Hematopoietic multipotent progenitor cell treated with erythropoietin and hydrocortisone succinate and interleukin-3 and kit ligand, for 8 days (in vitro differentiated cells): ENCODE measurements at regions not wholly inside any gene's neighbourhood (a gene's known extent, or its start where the extent isn't known, plus 50 kb on each side); places are given as distances from the start of the nearest gene placed in this dataset.

Experiments
- DNase-seq: peaks from one replicate; pipeline ENCODE4 v3.0.0-alpha.2; 2015

DNA sequence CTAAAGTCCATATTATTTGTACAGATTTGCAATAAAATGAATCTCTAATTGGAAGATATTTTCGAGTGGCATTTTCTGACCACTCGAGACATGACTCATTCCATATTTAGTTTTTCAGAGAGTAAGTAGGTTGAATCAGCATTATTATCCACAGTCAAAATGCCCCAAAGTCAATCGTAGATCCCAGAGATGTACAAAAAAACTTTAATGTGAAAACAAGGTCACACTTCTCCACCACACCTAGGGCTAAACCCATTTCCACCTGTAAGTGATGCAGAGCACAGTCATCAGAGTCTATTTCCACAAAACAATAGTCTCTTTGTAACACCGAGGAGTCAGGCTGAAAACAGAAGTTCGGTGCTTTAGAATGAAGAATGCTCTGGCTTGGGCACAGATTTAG, 117.1 kb upstream of the TENM3 start:
- DNase-seq, result no peak

DNA sequence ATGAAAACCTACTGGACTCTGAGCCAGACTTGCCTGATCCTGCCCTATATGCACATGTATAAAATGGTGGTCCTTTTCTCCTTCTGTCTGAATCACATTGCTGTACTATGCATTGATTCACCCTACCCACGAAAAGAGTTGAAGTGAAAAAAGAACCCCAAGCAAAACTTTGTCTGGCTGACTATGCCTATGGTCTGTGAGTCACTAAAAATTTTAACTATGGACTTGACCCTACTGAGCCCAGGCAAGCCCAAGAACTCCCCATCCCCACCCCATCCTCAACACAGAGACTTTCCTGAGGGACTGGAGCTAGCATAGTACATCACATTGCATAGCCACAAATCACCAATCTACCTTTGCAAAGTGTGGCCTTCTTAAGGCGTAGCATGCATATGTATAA, 116.6 kb upstream of the TENM3 start:
- no peak for DNase-seq

DNA sequence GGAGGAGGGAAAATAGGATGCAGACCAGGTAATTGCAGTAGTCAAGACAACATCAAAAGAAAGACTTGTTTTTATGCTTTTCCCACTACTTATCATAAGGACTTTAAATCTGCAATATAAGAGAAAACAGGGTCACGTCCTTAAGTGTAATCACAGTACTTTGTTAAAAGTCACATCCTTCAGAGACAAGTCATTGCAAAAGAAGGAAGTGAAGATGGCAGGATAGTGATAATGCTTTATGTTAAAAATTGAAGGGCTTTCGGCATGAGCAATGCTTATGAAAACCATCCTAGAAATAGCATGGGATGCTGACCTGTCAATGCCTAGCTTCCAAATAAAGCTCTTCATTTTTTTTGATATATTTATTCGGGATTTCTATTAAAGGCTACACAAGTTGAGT, 110.2 kb upstream of the TENM3 start:
- DNase-seq, result no peak

DNA sequence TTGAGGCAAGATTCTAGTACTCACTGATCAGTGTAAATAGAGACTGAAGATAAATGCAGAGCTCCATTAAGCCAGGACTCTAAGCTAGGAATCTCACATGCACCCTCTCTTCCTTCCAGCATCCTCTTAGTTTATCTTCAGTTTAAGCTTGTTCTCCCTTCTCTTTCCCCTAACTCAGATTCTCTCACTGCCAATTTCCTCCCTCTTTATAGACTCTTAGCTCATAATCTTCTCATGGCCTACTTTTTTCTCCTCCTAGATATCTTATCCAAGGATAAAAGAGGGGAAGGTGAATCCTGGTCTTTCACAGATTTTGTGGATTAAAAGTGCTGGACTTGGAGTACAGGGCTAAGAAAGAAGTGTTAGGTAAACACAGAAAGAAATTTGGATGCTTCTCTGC, 108.9 kb upstream of the TENM3 start:
- DNase-seq, result no peak

DNA sequence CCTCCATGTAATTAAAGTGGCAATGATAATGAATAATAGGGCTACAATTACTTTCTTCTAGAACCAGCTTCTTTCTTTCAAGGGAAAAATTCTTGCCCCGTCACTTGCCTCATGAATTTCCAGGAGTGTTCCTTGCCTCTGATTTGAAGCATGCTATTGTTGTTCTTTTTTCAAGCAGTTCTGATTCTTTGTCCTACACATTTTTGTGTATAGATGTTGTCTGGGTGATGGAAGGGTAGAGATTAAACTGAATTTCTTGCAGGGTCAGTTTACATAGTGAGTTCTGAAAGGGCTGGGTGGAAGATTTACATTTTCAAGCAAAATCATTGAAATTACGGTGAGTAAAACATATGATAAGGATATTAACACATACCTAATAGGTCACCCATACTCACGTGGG, 107.0 kb upstream of the TENM3 start:
- no peak for DNase-seq

DNA sequence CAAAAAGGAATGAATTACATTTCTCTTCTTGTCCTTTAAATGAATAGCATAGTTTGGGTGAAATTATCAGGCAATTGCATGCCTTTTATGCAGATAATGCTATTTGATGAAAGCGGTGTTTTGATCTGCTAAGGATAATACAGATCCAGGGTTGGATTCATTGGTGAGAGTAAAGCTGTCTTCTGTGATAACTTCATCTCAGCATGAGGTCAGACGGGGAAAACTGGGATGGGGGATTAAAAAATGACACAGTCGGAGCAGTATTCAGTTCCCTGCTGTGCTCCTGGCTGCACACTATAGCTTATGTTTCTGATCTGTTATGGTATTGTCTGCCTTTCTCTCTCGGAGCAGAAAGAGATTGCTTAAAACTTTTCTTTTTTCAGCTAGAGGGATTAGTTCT, 105.9 kb upstream of the TENM3 start:
- DNase-seq, result no peak

DNA sequence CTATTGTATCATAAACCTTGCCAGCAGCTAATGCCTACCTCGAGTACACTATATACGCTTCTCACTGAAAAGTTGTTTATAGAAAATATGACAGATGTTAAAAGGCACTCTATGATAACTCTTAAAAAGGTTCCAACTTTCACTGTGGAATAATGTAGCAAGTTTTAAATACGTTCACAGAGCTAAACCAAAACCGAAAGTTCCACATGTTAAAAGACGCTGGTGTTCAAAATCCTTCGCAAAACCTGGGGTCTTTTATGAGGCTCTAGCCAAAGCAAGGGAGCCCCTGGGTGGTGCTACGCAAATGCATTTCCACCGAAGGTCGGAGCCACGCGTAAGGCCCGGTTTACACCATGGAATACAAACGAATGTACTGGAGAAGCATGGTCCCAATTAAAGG, 103.7 kb upstream of the TENM3 start:
- DNase-seq, result no peak

DNA sequence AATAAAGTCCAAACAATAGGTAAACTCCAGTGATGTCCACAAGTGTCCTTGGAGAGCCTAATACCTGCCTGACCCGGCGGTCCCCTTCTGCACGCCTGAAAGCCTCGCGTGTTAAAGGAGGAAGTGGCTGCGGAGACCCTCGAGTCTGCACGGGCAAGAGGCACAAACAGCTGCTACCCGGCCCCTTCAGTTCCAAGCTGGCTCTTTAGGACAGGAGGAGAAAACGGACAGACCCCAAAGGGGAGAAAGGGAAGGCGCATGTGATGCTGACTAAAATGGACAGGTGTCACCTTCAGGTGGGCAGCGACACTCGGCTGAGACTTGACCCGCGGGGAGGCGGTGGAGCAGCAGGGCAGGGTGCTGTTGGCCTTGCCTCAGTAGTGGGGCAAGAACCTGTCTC, 102.7 kb upstream of the TENM3 start:
- no peak for DNase-seq

DNA sequence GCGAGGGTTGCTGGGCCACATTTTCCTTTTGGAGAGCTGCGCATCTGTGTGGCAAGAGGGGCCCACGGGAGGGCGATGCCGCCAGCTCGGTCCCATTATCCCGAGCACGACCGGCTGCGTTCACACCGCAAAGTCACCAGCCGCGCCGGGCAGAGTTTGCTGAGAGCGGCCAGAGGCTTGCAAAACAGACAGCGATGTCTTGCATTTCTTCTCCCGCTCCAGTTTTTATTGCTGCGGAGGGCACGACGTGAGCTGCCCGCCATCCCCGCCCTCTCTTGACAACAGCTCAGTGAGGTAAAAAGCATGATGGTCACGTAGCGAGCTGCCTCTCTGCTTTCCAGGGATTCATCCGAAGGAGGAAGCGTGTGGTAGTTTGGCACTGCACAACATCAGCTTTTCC, 102.1 kb upstream of the TENM3 start:
- no peak for DNase-seq

DNA sequence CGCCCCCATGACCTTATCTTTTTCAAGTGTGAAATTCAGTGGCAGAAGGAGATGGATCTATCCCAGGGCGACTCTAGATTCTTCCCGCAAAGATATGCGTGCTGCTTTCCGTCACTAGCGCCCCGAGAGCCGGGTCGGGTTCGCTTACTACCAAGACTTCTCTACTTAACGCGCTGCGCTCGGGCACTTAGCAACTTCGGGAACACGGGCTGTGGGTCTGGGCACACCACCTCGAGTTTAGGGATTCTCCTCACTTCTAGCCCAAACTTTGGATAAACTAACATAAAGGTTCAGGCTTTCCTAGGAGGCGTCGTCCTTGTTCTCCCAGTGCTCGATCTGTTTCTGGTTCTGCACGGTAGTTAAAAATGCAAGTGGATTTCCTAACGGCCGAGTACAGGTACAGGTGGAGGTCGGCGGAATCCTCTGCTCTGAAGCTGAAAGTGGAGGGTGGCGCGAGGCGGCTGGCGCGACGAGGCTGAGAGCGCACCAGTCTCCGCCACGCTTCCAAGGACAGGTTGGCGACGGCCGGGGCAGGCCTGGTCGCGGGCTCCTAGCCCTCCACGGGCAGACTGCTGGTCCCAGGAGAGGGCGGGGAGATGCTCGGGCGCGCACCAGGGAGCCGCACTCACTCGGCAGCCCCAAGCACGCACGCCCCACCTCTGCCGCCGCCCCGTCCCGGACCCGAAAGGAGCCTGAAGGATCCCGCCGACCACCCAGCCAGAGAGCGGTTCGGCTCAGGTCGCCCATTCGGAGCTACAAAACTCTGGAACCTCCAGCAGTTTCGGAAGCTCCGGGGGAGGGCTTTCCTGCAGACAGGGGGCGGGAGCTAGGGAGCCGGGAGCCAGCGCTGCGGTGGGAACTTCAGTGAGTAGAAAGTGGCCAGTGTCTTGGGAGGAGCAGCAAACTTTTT, 100.8 kb upstream of the TENM3 start:
- no peak for DNase-seq

DNA sequence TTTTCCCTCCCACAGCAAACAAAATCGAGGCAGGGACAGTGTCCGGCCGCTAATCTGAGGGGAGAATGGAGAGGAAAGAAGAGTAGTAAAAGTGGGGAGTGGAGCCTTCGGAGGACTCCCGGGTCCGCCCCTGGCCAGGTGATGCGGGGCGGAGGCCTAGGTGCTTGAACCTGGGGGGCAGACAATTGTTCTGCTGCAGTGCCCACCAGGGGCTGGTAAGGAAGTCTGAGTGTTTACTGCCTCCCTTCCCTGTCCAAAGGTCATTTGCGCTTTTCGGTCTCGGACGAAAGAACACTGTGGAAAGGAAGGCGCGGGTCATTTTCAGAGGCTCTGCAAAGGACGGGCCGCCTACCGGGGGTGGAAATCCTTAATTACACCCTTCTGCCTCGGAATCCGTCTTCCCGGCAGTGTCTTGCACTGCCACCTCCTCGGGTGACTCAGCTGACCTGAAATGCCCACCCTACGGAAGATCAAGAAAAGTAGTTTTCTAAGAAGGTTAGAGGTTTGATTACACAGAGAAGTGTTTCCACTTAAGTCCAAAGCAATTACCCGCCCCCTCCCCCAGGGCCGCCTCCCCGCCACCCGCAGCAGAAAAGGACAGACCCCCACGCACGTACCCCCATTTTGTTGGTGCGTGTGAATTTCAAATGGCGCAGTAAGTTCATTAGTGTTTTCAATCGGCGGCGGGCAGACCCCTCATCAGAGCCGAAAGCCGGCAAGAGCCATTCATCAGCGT, 99.9 kb upstream of the TENM3 start:
- DNase-seq, result no peak

DNA sequence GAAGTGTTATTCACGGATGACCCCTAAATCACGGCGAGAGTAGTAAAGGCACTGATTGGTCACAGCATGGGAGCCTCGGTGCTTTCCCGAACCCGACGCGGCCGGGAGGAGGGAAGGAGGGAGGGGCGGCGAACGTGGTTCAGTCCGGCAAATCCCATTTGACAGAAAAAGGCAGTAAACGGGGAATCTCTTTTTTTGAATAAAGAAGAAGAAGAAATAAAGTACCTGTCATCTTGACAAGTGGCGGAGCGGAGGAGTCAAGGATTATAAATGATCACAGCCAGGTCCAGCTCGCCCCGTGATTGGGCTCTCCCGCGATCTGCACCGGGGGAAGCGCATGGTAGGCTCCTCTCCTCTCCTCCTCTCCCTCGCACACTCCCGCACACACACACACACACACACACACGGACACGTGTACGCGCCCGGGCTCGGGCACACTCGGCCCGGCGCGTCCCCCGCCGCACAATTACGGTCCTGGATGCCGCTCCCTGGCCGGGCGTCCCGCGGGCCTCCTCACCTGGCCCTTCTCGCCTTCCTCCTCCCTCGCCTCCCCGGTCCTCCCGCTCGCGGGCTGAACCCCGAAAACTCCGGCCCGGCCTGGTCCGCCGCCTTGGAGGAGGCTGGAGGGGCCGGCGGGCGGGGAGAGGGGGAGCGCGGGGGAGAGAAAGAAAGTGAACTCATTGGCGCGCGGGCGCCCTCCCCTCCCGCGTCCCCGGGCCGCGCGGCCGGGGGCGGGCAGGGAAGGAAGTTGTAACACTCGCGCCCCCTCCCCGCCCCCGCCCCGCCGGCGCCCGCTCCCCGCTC, 99.2 kb upstream of the TENM3 start:
- no peak for DNase-seq

DNA sequence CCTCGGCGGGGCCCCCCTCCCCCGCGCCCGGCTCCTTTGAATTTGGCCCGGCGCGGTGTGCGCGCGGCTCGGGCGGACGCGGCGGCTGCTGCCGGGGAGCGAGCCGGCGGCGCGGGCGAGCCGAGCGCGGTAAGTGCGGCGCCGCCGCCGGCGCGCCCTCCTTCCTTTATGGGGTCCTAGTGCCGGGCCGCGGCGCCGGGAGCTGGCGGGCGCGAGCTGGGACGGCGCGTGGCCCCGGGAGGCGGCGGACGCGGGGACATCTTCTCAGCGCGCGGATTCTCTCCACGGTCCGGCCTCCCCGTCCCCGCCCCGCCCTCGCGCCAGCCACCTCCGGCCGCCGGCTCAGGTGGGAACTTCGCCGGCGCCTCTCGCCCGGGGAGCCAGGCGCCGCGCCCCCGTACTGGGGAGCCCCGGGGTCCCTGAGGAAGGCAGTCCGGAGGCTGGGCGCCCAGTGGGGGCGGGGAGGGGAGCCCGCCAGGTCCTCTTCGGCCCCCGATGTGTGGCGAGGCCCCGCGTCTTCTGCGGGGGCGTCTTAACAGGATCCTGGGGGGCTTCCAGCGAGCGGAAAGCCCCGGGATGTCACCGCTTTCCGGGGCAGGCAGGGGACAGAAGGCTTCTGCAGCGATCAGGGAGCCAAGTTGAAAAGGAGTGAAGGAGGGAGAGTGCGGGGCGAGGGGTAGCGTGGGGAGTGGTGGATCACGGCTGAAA, 98.4 kb upstream of the TENM3 start:
- no peak for DNase-seq

DNA sequence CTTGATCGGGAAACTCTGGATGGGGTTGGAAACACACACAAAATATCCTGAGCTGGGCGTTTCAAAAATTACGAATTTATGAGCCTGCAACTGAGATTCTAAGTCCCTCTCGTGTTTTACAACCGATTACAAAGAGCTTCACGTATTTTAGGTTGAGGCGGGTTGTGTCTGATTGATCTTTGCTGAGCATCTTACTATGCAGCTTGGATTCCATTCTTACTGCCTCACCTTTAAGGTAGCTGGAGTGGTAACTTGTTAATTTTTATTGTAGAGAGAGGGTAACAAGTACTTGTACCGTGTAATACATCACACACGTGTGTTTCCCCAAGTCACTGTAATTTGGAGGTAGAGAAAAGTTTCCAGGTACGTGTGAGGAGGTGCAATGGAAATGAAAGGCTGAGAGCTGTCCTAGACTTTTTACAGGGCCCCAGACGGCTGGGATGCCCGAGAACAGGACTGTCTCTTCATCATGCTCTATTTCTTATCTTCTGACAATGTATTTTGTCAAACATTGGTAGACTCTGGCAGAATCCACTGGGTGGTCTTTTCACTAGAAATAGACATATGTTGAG, 97.8 kb upstream of the TENM3 start:
- DNase-seq, result no peak

DNA sequence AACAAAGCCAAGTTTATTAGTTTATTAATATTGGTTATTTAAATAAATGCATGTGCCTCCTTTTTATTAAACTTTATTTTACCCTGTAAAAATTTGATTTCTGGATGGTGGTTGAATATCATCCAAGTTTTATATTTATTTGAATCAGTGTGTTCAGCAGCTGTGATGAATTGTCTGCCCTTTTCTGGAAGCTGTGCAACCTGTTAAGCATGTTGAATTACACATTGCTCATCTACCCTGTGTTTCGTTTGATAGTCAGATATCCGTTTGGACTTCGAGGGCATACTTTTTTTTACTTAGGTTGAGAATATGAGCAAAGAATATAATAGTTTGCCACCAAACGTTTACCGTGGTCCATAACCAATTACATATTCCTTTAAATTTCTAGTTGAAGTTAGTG, 95.8 kb upstream of the TENM3 start:
- DNase-seq, result no peak

DNA sequence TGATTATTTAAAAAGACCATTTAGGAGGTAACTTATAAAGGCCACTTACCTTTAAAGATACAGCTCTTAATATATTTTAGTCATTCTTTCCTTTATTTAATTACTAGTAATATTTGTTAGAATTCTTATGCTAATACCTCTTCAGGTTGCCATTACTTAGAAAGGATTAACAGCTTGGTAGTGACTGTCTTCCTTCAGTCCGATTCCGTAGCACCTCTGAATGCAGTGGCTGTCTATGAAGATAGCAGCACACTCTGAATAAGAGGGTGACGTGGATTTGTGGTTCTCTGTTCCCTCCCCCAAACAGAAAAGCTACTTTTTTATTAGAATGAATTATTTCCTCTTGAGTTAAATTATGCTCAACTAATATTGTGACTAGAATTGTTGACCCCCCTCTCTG, 92.6 kb upstream of the TENM3 start:
- no peak for DNase-seq

DNA sequence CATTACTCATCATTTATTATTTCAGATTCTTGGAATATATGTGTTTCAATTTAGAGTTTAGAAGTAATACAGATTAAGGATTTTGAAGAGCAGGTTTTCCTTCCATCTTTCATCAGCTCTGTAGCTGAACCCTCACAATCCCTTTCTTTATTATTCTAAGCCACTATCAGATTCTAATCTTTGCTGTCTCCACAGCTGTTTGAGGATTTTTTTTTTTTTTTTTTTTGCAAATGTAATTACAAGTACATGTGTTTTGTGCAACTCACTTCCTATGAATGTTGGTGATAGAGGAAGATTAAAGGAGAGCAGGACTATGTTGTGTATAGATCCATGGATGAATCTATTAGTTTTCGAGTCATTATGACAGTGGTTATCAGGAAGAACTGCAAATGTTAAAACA, 87.4 kb upstream of the TENM3 start:
- DNase-seq, result no peak

DNA sequence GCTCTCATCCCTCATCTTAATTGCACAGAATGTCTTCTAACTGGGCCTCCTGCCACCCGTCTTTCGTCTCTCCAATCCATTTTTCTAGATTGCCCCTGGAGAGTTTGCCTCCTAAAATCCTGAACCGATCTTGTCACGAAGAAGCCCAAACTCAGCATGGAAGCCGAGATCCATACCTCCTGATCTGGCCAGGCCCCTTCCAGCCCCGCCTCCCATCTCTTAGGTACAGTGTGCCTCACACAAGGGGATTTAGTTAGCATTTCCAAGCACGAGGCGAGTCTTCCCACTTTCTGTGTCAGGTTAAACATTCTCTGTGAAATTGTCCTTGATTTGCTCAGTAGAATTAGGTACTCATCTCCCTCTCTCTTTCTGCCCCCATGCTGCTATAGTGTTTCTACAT, 80.0 kb upstream of the TENM3 start:
- no peak for DNase-seq

DNA sequence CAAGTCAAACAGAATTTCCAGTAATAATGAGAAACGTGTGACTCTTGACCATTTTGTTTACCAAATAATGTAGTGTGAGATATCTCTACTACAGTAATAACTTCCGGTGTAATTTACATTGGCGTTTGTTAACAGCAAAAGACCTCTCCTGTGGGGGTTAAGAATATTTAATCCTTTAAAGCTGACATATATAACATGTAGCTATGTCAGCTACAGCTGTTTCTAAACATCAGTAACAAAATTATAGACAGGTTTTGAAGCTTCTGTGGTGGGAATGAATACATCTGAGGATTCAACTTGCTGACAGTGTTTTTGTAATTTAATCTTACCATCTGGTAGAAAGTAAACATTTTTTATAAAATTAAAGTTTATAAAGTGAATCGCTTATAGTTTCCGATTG, 73.6 kb upstream of the TENM3 start:
- no peak for DNase-seq

DNA sequence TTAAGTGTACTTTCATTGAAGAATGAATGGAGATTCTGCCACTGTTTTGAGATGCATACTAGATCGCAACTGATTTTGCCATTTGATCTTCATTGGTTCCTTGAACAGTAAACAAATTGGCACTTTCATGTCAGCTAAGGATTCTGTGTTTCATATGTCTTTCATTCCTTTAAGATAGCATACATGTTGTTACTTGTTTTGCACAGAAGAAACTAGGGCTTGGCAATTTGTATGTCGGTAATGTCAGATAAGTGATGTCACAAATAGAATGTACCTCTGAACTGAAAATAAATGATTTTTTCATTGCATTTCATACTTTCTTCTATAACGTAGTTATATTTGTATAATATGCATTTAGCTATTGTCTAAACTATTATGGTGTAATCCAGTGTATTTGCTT, 73.2 kb upstream of the TENM3 start:
- DNase-seq, result no peak

DNA sequence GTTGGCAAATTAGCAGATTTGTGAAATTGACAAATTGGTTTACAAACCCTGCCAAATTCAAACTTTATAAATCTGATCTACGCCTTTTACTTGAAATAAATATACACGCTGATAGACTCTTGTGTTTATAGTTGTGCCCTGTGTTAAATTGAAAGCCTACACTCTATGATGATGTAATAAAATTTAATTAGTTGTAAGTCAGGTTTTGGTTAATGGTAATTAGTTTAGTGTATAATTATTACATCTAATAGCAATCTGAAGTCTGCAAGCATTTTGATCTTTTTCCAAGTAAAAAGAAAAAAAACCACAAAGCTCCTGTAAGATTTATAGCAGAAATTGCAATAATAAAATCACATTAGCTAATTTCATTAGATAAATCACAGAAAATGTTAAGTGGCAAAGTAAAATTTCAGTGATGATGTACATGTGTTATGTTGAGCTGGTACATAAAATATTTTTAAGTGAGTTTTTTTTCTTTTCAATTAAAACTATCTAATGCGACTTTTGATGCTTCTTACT, 72.7 kb upstream of the TENM3 start:
- DNase-seq, result no peak

DNA sequence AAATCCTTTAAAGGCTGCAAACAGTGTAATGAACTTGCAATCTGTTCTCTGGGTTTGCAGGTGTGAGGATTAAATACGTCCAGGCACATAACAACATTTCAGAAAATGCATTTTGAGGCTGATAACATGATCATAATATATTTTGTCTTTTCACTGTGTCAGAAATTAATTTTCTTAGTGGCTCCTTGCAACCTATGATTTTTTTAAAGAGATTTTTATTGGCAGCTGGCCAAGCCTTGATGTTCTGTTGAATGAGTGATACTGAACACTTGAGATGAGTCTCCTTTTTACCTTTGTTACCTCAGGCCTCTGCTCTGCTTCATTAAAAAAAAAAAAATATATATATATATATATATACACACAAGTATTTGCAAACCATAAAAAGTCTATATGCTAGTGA, 68.2 kb upstream of the TENM3 start:
- no peak for DNase-seq
